WTC11 (cell line): ENCODE measurements at regions not wholly inside any gene's neighbourhood (a gene's known extent, or its start where the extent isn't known, plus 50 kb on each side); places are given as distances from the start of the nearest gene placed in this dataset.

Source experiments
- ATAC-seq: fragments of 200-7000 bp; cut with Tn5 transposase; 2 replicates; pipeline ENCODE4 v1.10.0; 2021; ENCODE audit warnings: mild to moderate bottlenecking, moderate library complexity
- CTCF ChIA-PET: fragments of 300-600 bp; sonication (Branson Sonifier 250); formaldehyde crosslinking; loops from one replicate; lab custom pipeline; 2021; ENCODE audit warnings: antibody characterized with exemption; lab: Charles Lee
- POLR2A ChIA-PET: fragments of 350-600 bp; sonication (Branson Sonifier 250); formaldehyde crosslinking; loops from one replicate; lab custom pipeline; 2021; ENCODE audit warnings: antibody characterized with exemption; lab: Charles Lee
- DNase-seq: peaks from one replicate; pipeline ENCODE4 v3.0.0; 2021; ENCODE audit warnings: low spot score
- H3K27ac Mint-ChIP-seq: 2 replicates; pipeline ENCODE4 v1.8.0; 2021; ENCODE audit warnings: mixed read lengths
- H3K27me3 Mint-ChIP-seq: 2 replicates; pipeline ENCODE4 v1.8.0; 2021; ENCODE audit warnings: low read depth, mild to moderate bottlenecking, moderate library complexity, mixed read lengths
- H3K36me3 Mint-ChIP-seq: 2 replicates; pipeline ENCODE4 v1.8.0; 2021; ENCODE audit warnings: mixed read lengths
- H3K4me1 Mint-ChIP-seq: 2 replicates; pipeline ENCODE4 v1.8.0; 2022; ENCODE audit warnings: mixed read lengths
- H3K4me3 Mint-ChIP-seq: 2 replicates; pipeline ENCODE4 v1.8.0; 2021; ENCODE audit warnings: mild to moderate bottlenecking, moderate library complexity, mixed read lengths
- H3K9me3 Mint-ChIP-seq: 2 replicates; pipeline ENCODE4 v1.8.0; 2021; ENCODE audit warnings: mixed read lengths
- ATF1 ChIP-seq: sonication (generic); formaldehyde crosslinking; IDR thresholded peaks from 2 replicates; pipeline ENCODE4 v1.8.1; 2023; ENCODE audit warnings: mild to moderate bottlenecking, moderate library complexity, missing genetic modification reagents
- CBFB ChIP-seq: sonication (generic); formaldehyde crosslinking; IDR thresholded peaks from 2 replicates; pipeline ENCODE4 v1.8.1; 2022; ENCODE audit warnings: mild to moderate bottlenecking, low read depth, missing genetic modification reagents
- CREB1 ChIP-seq: sonication (generic); formaldehyde crosslinking; IDR thresholded peaks from 2 replicates; pipeline ENCODE4 v1.8.0; 2023; ENCODE audit warnings: mild to moderate bottlenecking, missing genetic modification reagents
- FOXK1 ChIP-seq: sonication (generic); formaldehyde crosslinking; IDR thresholded peaks from 2 replicates; pipeline ENCODE4 v1.8.0; 2022; ENCODE audit warnings: mild to moderate bottlenecking, moderate library complexity, missing genetic modification reagents
- GRHL2 ChIP-seq: fragments of 250-450 bp; sonication (Bioruptor Pico); IDR thresholded peaks from 2 replicates; pipeline ENCODE4 v1.8.0; 2022; ENCODE audit warnings: mild to moderate bottlenecking, moderate library complexity; ENCODE audit not compliant: insufficient replicate concordance, severe bottlenecking
- KAT7 ChIP-seq: sonication (generic); formaldehyde crosslinking; IDR thresholded peaks from 2 replicates; pipeline ENCODE4 v1.8.1; 2023; ENCODE audit warnings: missing genetic modification reagents, mild to moderate bottlenecking, borderline replicate concordance
- NFE2L1 ChIP-seq: sonication (generic); formaldehyde crosslinking; IDR thresholded peaks from 2 replicates; pipeline ENCODE4 v1.8.1; 2023; ENCODE audit warnings: missing genetic modification reagents
- NR1H2 ChIP-seq: sonication (generic); formaldehyde crosslinking; IDR thresholded peaks from 2 replicates; pipeline ENCODE4 v1.9.0; 2021; ENCODE audit warnings: mild to moderate bottlenecking, moderate library complexity, missing genetic modification reagents
- NR2C2 ChIP-seq: sonication (generic); formaldehyde crosslinking; IDR thresholded peaks from 2 replicates; pipeline ENCODE4 v1.8.0; 2022; ENCODE audit warnings: mild to moderate bottlenecking, missing genetic modification reagents
- SP1 ChIP-seq: sonication (generic); formaldehyde crosslinking; conservative IDR thresholded peaks from 2 replicates; pipeline ENCODE4 v1.8.1; 2022; ENCODE audit warnings: missing genetic modification reagents
- TCF7 ChIP-seq: sonication (generic); formaldehyde crosslinking; IDR thresholded peaks from 2 replicates; pipeline ENCODE4 v1.8.0; 2022; ENCODE audit warnings: mild to moderate bottlenecking, low read depth, missing genetic modification reagents, moderate library complexity
- ZNF121 ChIP-seq: sonication (generic); formaldehyde crosslinking; IDR thresholded peaks from 2 replicates; pipeline ENCODE4 v1.8.0; 2023; ENCODE audit warnings: missing genetic modification reagents
- ZNF396 ChIP-seq: fragments of 250-450 bp; sonication (Bioruptor Pico); IDR thresholded peaks from 2 replicates; pipeline ENCODE4 v1.8.0; 2021; ENCODE audit warnings: mild to moderate bottlenecking, moderate library complexity, borderline replicate concordance
- TF ChIP-seq, protein P1 (sequence below): sonication (generic); formaldehyde crosslinking; IDR thresholded peaks from 2 replicates; pipeline ENCODE4 v1.8.1; 2023; ENCODE audit warnings: mild to moderate bottlenecking, missing genetic modification reagents, borderline replicate concordance
- TF ChIP-seq, protein P2 (sequence below): sonication (generic); formaldehyde crosslinking; IDR thresholded peaks from 2 replicates; pipeline ENCODE4 v1.8.1; 2022; ENCODE audit warnings: mild to moderate bottlenecking, moderate library complexity, missing genetic modification reagents
- TF ChIP-seq, protein P3 (sequence below): fragments of 250-450 bp; sonication (Bioruptor Pico); IDR thresholded peaks from 2 replicates; pipeline ENCODE4 v1.9.0; 2021; ENCODE audit warnings: mild to moderate bottlenecking
- TF ChIP-seq, protein P4 (sequence below): sonication (generic); formaldehyde crosslinking; IDR thresholded peaks from 2 replicates; pipeline ENCODE4 v1.8.0; 2023; ENCODE audit warnings: missing genetic modification reagents

DNA sequence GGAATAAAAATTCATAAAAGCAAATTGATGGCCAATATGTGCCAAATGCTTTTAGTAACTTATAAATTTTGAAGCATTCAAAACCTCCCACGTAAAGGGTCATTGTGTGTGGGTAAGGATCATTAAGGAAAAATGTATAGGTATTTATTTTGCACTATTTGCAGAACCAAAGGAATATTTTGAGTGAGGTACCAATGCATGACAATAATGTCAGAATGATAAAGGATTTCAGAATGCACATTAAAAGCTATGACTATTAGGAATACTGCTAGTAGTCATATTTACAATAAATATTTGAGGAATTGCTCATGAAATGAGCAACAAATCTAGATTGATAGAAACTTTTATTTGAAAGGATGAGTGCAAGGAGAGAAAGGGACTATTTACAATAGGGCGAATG, 932.8 kb downstream of the SLC6A15 start:
- Mint-ChIP-seq H3K4me3 (no peak overlapping the region), H3K27me3 (no peaks in the 10 kb centered on the region), H3K27ac (no peak overlapping the region), H3K4me1 (peaks cover 13% of the 10 kb centered on the region), H3K36me3 (no peaks in the 10 kb centered on the region), H3K9me3 (no peaks in the 10 kb centered on the region)
- ATAC-seq (no peak), DNase-seq (no peak)
- TF ChIP-seq, protein P1, sequence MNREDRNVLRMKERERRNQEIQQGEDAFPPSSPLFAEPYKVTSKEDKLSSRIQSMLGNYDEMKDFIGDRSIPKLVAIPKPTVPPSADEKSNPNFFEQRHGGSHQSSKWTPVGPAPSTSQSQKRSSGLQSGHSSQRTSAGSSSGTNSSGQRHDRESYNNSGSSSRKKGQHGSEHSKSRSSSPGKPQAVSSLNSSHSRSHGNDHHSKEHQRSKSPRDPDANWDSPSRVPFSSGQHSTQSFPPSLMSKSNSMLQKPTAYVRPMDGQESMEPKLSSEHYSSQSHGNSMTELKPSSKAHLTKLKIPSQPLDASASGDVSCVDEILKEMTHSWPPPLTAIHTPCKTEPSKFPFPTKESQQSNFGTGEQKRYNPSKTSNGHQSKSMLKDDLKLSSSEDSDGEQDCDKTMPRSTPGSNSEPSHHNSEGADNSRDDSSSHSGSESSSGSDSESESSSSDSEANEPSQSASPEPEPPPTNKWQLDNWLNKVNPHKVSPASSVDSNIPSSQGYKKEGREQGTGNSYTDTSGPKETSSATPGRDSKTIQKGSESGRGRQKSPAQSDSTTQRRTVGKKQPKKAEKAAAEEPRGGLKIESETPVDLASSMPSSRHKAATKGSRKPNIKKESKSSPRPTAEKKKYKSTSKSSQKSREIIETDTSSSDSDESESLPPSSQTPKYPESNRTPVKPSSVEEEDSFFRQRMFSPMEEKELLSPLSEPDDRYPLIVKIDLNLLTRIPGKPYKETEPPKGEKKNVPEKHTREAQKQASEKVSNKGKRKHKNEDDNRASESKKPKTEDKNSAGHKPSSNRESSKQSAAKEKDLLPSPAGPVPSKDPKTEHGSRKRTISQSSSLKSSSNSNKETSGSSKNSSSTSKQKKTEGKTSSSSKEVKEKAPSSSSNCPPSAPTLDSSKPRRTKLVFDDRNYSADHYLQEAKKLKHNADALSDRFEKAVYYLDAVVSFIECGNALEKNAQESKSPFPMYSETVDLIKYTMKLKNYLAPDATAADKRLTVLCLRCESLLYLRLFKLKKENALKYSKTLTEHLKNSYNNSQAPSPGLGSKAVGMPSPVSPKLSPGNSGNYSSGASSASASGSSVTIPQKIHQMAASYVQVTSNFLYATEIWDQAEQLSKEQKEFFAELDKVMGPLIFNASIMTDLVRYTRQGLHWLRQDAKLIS (CRISPR knock-in tag), result no peak
- ChIA-PET POLR2A (no interaction called here), CTCF (no interaction called here)

DNA sequence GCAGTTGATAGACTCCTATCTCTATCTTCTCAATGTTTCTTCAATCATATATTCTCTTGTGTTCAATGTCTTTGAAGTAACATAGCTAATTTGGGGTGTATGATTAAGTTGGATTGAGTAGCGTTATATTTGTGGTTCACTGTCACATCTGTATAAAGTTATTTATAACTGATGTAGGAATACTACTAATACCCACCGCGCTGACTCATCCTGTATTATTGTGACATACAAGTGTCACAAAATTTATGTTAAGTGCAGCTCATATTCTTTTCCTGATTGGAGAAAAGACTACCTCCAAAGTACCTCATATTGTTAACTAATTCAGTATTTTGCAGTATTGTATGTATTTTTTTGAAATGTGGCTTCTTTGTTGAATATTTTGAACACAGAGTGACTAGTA, 940.8 kb downstream of the SLC6A15 start:
- TF ChIP-seq, protein P2, sequence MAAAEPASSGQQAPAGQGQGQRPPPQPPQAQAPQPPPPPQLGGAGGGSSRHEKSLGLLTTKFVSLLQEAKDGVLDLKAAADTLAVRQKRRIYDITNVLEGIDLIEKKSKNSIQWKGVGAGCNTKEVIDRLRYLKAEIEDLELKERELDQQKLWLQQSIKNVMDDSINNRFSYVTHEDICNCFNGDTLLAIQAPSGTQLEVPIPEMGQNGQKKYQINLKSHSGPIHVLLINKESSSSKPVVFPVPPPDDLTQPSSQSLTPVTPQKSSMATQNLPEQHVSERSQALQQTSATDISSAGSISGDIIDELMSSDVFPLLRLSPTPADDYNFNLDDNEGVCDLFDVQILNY (CRISPR knock-in tag), result no peak
- TF ChIP-seq CREB1 (CRISPR knock-in tag) (no peak), NR2C2 (CRISPR knock-in tag) (no peak), ATF1 (CRISPR knock-in tag) (no peak), GRHL2 (CRISPR knock-in tag) (no peak), NR1H2 (CRISPR knock-in tag) (no peak), CBFB (CRISPR knock-in tag) (no peak), FOXK1 (CRISPR knock-in tag) (no peak), ZNF396 (CRISPR knock-in tag) (no peak), ZNF121 (CRISPR knock-in tag) (no peak), TCF7 (CRISPR knock-in tag) (no peak), NFE2L1 (CRISPR knock-in tag) (no peak), KAT7 (no peak), SP1 (CRISPR knock-in tag) (no peak)
- TF ChIP-seq, protein P3, sequence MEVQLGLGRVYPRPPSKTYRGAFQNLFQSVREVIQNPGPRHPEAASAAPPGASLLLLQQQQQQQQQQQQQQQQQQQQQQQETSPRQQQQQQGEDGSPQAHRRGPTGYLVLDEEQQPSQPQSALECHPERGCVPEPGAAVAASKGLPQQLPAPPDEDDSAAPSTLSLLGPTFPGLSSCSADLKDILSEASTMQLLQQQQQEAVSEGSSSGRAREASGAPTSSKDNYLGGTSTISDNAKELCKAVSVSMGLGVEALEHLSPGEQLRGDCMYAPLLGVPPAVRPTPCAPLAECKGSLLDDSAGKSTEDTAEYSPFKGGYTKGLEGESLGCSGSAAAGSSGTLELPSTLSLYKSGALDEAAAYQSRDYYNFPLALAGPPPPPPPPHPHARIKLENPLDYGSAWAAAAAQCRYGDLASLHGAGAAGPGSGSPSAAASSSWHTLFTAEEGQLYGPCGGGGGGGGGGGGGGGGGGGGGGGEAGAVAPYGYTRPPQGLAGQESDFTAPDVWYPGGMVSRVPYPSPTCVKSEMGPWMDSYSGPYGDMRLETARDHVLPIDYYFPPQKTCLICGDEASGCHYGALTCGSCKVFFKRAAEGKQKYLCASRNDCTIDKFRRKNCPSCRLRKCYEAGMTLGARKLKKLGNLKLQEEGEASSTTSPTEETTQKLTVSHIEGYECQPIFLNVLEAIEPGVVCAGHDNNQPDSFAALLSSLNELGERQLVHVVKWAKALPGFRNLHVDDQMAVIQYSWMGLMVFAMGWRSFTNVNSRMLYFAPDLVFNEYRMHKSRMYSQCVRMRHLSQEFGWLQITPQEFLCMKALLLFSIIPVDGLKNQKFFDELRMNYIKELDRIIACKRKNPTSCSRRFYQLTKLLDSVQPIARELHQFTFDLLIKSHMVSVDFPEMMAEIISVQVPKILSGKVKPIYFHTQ (CRISPR knock-in tag), result no peak
- TF ChIP-seq, protein P4, sequence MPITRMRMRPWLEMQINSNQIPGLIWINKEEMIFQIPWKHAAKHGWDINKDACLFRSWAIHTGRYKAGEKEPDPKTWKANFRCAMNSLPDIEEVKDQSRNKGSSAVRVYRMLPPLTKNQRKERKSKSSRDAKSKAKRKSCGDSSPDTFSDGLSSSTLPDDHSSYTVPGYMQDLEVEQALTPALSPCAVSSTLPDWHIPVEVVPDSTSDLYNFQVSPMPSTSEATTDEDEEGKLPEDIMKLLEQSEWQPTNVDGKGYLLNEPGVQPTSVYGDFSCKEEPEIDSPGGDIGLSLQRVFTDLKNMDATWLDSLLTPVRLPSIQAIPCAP (CRISPR knock-in tag), result no peak
- CTCF ChIA-PET, result no interaction called here

More for the DNA sequence above, 940.8 kb downstream of the SLC6A15 start:
- Mint-ChIP-seq H3K9me3 (peaks cover 3% of the 10 kb centered on the region), H3K27ac (no peak overlapping the region), H3K4me1 (peaks cover 29% of the 10 kb centered on the region), H3K36me3 (peaks cover 2% of the 10 kb centered on the region; the same call in 1 of the 2 replicates), H3K4me3 (no peak overlapping the region), H3K27me3 (peaks cover 4% of the 10 kb centered on the region)
- POLR2A ChIA-PET, result no interaction called here
- DNase-seq (no peak), ATAC-seq (no peak)
